ENCODE measurements at regions not wholly inside any gene's neighbourhood (a gene's known extent, or its start where the extent isn't known, plus 50 kb on each side); places are given as distances from the start of the nearest gene placed in this dataset.
"Not testable (repeated sequence)": the region's sequence is repeated elsewhere in the genome, so short reads cannot be mapped to it uniquely, and the experiment has no call there.

GRCh38 chr7:19928247-19928646, 154.8 kb upstream of the TMEM196 start:
- Mint-ChIP-seq H3K4me3 (ENCODE audit: low read depth) (no peak overlapping the region), H3K36me3 (ENCODE audit: low read depth) (no peaks in the 10 kb centered on the region), H3K27ac (no peak overlapping the region), H3K4me1 (ENCODE audit: low read depth) (peaks cover 3% of the 10 kb centered on the region), H3K9me3 (peaks cover 4% of the 10 kb centered on the region), H3K27me3 (ENCODE audit: low read depth) (no peaks in the 10 kb centered on the region)
- intact Hi-C loops (cut with micrococcal nuclease): no loop called here
- DNase-seq (ENCODE audit: low spot score): no peak

- DNase-seq (ENCODE audit: low spot score): no peak
- no peaks in the 10 kb centered on the region for H3K27me3 Mint-ChIP-seq (ENCODE audit: low read depth)
- H3K4me1 Mint-ChIP-seq (ENCODE audit: low read depth): no peaks in the 10 kb centered on the region
- H3K36me3 Mint-ChIP-seq (ENCODE audit: low read depth): no peaks in the 10 kb centered on the region
- H3K4me3 Mint-ChIP-seq (ENCODE audit: low read depth): no peak overlapping the region
- no peaks in the 10 kb centered on the region for H3K9me3 Mint-ChIP-seq
- H3K27ac Mint-ChIP-seq: no peak overlapping the region
- intact Hi-C loops (cut with micrococcal nuclease): no loop called here
These were observed 147.3 kb upstream of the TMEM196 start for GRCh38 chr7:19920705-19921104.

DNA sequence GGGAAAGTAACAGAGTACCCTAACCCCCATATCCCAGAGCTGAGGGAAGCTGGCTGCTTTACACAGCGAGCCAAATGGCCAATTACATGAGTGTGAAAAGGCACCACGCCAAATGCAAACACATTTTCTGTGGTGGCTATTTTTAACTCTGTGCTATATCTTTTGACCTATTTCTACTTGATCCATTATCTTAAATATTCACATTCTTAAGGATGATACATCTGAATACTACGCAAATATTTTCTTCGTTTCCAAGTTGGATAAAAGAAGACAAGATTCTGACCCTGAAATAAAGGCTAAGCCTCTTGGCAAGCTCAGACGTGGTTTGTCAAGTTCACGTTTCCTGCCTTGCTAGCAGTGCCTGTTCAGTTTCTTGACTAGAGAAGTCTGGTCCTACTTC, 146.7 kb upstream of the TMEM196 start:
- intact Hi-C loops (cut with micrococcal nuclease): no loop called here
- H3K4me1 Mint-ChIP-seq (ENCODE audit: low read depth): no peaks in the 10 kb centered on the region
- no peak for DNase-seq (ENCODE audit: low spot score)
- no peaks in the 10 kb centered on the region for H3K9me3 Mint-ChIP-seq
- no peaks in the 10 kb centered on the region for H3K27me3 Mint-ChIP-seq (ENCODE audit: low read depth)
- no peak overlapping the region for H3K4me3 Mint-ChIP-seq (ENCODE audit: low read depth)
- no peaks in the 10 kb centered on the region for H3K36me3 Mint-ChIP-seq (ENCODE audit: low read depth)
- no peak overlapping the region for H3K27ac Mint-ChIP-seq

DNA sequence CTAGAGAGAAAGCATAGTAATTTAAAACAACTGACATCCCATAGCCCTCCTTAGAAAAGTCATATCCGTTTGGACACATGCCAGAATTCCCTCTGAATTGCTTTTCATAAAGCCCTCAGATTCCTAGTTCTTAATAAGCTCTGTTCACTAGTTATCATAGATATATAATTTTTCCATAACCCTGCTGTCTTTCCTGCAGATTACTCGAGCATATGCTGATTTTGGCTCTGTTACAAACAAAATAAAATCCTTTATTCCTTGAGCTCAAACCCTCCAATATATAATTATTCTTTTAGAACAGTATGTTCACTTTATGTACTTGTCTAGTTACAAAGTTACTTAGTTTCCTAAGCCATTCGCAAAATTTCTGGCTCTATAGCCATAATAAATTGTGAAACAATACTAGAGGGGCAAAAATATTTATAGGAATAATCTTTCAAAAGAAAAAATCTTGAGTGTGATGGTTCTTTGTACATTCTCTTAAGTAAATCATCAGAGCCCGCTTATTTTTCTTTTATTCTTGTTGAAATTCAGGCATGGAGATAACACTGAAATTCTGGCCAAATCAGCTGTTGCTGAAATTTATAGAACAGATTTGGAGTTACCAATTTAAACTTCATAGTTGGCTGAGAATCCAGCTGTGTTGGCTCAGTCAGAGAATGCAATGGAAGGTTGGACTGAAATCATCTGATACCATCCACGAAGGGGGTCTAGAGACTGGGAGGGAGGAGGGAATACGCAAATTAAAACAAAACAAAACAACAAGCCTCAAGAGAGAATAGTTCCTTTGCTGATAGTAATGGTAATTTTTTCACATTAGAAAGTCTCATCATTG, 146.1 kb upstream of the TMEM196 start:
- intact Hi-C loops (cut with micrococcal nuclease): no loop called here
- no peaks in the 10 kb centered on the region for H3K27me3 Mint-ChIP-seq (ENCODE audit: low read depth)
- DNase-seq (ENCODE audit: low spot score): no peak
- H3K27ac Mint-ChIP-seq: no peak overlapping the region
- H3K9me3 Mint-ChIP-seq: no peaks in the 10 kb centered on the region
- no peaks in the 10 kb centered on the region for H3K4me1 Mint-ChIP-seq (ENCODE audit: low read depth)
- H3K36me3 Mint-ChIP-seq (ENCODE audit: low read depth): no peaks in the 10 kb centered on the region
- H3K4me3 Mint-ChIP-seq (ENCODE audit: low read depth): no peak overlapping the region

GRCh38 chr7:19916046-19916445, 142.6 kb upstream of the TMEM196 start:
- no peaks in the 10 kb centered on the region for H3K27me3 Mint-ChIP-seq (ENCODE audit: low read depth)
- H3K27ac Mint-ChIP-seq: no peak overlapping the region
- H3K4me3 Mint-ChIP-seq (ENCODE audit: low read depth): no peak overlapping the region
- no peak for DNase-seq (ENCODE audit: low spot score)
- intact Hi-C loops (cut with micrococcal nuclease): no loop called here
- H3K36me3 Mint-ChIP-seq (ENCODE audit: low read depth): no peaks in the 10 kb centered on the region
- no peaks in the 10 kb centered on the region for H3K4me1 Mint-ChIP-seq (ENCODE audit: low read depth)
- H3K9me3 Mint-ChIP-seq: no peaks in the 10 kb centered on the region

- H3K4me1 Mint-ChIP-seq (ENCODE audit: low read depth): no peaks in the 10 kb centered on the region
- H3K27ac Mint-ChIP-seq: no peak overlapping the region
- H3K36me3 Mint-ChIP-seq (ENCODE audit: low read depth): no peaks in the 10 kb centered on the region
- H3K27me3 Mint-ChIP-seq (ENCODE audit: low read depth): no peaks in the 10 kb centered on the region
- intact Hi-C loops (cut with micrococcal nuclease): no loop called here
- no peak for DNase-seq (ENCODE audit: low spot score)
- no peak overlapping the region for H3K4me3 Mint-ChIP-seq (ENCODE audit: low read depth)
- no peaks in the 10 kb centered on the region for H3K9me3 Mint-ChIP-seq
These were observed 142.2 kb upstream of the TMEM196 start for GRCh38 chr7:19915596-19915995.

DNA sequence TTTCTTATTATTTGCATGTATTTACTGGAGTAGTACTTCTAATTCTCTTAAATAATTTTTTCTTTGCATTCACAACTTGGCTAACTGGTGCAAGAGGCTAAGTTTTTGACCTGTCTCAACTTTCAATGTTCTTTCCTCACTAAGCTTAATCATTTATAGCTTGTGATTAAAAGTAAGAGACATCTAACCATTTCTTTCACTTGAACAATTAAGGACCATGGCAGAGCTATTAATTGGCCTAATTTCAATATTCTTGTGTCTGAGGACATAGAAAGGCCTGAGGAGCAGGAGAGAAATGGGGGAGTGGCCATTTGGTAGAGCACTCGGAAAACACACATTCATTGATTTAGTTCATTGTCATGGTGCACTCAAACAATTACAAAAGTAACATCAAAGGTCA, 141.4 kb upstream of the TMEM196 start:
- H3K9me3 Mint-ChIP-seq: no peaks in the 10 kb centered on the region
- no peaks in the 10 kb centered on the region for H3K36me3 Mint-ChIP-seq (ENCODE audit: low read depth)
- intact Hi-C loops (cut with micrococcal nuclease): no loop called here
- no peaks in the 10 kb centered on the region for H3K27me3 Mint-ChIP-seq (ENCODE audit: low read depth)
- no peak for DNase-seq (ENCODE audit: low spot score)
- no peak overlapping the region for H3K4me3 Mint-ChIP-seq (ENCODE audit: low read depth)
- no peak overlapping the region for H3K27ac Mint-ChIP-seq
- no peaks in the 10 kb centered on the region for H3K4me1 Mint-ChIP-seq (ENCODE audit: low read depth)

GRCh38 chr7:19900118-19900517, 126.7 kb upstream of the TMEM196 start:
- peaks cover 20% of the 10 kb centered on the region for H3K9me3 Mint-ChIP-seq
- H3K27me3 Mint-ChIP-seq (ENCODE audit: low read depth): no peaks in the 10 kb centered on the region

GRCh38 chr7:19899529-19899928, 126.1 kb upstream of the TMEM196 start:
- no peak overlapping the region for H3K4me3 Mint-ChIP-seq (ENCODE audit: low read depth)
- no peaks in the 10 kb centered on the region for H3K27me3 Mint-ChIP-seq (ENCODE audit: low read depth)
- H3K9me3 Mint-ChIP-seq: peaks cover 16% of the 10 kb centered on the region

More at GRCh38 chr7:19900118-19900517, 126.7 kb upstream of the TMEM196 start:
- no peak for DNase-seq (ENCODE audit: low spot score)
- intact Hi-C loops (cut with micrococcal nuclease): no loop called here
- no peak overlapping the region for H3K4me3 Mint-ChIP-seq (ENCODE audit: low read depth)
- H3K4me1 Mint-ChIP-seq (ENCODE audit: low read depth): no peaks in the 10 kb centered on the region
- H3K36me3 Mint-ChIP-seq (ENCODE audit: low read depth): no peaks in the 10 kb centered on the region
- H3K27ac Mint-ChIP-seq: no peak overlapping the region

DNA sequence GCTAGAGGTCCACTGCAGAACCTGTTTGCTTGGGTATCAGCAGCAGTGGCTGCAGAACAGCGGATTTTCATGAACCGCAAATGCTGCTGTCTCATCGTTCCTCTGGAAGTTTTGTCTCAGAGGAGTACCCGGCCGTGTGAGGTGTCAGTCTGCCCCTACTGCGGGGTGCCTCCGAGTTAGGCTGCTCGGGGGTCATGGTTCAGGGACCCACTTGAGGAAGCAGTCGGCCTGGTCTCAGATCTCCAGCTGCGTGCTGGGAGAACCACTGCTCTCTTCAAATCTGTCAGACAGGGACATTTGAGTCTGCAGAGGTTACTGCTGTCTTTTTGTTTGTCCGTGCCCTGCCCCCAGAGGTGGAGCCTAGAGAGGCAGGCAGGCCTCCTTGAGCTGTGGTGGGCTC, 109.5 kb upstream of the TMEM196 start:
- not testable (repeated sequence) for H3K27ac Mint-ChIP-seq

More at GRCh38 chr7:19899529-19899928, 126.1 kb upstream of the TMEM196 start:
- intact Hi-C loops (cut with micrococcal nuclease): no loop called here
- DNase-seq (ENCODE audit: low spot score): no peak
- H3K27ac Mint-ChIP-seq: no peak overlapping the region
- no peaks in the 10 kb centered on the region for H3K36me3 Mint-ChIP-seq (ENCODE audit: low read depth)
- no peaks in the 10 kb centered on the region for H3K4me1 Mint-ChIP-seq (ENCODE audit: low read depth)

GRCh38 chr7:19872094-19872493, 98.7 kb upstream of the TMEM196 start:
- H3K4me1 Mint-ChIP-seq (ENCODE audit: low read depth): no peaks in the 10 kb centered on the region
- no peaks in the 10 kb centered on the region for H3K27me3 Mint-ChIP-seq (ENCODE audit: low read depth)
- no peaks in the 10 kb centered on the region for H3K36me3 Mint-ChIP-seq (ENCODE audit: low read depth)
- H3K9me3 Mint-ChIP-seq: no peaks in the 10 kb centered on the region
- intact Hi-C loops (cut with micrococcal nuclease): no loop called here
- H3K4me3 Mint-ChIP-seq (ENCODE audit: low read depth): no peak overlapping the region
- no peak for DNase-seq (ENCODE audit: low spot score)
- no peak overlapping the region for H3K27ac Mint-ChIP-seq

More for the DNA sequence above, 109.5 kb upstream of the TMEM196 start:
- intact Hi-C loops (cut with micrococcal nuclease); H3K4me1 Mint-ChIP-seq (ENCODE audit: low read depth); H3K27me3 Mint-ChIP-seq (ENCODE audit: low read depth); H3K4me3 Mint-ChIP-seq (ENCODE audit: low read depth); H3K36me3 Mint-ChIP-seq (ENCODE audit: low read depth); DNase-seq (ENCODE audit: low spot score): not testable (repeated sequence)
- peaks cover 32% of the 10 kb centered on the region for H3K9me3 Mint-ChIP-seq

DNA sequence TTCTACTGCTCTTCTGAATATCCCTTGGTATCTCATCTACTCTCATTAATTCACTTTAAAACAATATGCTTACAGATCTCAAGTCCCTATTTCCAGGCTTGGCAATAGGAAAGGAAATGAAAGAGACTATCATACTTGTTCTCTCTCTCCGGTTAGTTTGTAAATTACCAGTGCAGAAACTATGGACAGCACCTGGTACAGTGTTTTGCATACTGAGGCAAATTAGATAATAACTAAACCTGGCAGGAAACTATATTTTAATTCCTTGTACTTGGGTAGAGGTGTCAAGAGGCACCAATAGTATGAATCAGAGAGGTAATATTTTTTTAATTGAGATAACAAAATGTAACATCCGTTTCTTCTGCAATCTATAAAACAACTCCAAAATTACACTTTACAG, 97.7 kb upstream of the TMEM196 start:
- H3K36me3 Mint-ChIP-seq (ENCODE audit: low read depth): no peaks in the 10 kb centered on the region
- no peaks in the 10 kb centered on the region for H3K9me3 Mint-ChIP-seq
- no peaks in the 10 kb centered on the region for H3K27me3 Mint-ChIP-seq (ENCODE audit: low read depth)
- no peak for DNase-seq (ENCODE audit: low spot score)
- intact Hi-C loops (cut with micrococcal nuclease): no loop called here
- no peak overlapping the region for H3K27ac Mint-ChIP-seq
- no peak overlapping the region for H3K4me3 Mint-ChIP-seq (ENCODE audit: low read depth)
- H3K4me1 Mint-ChIP-seq (ENCODE audit: low read depth): no peaks in the 10 kb centered on the region

DNA sequence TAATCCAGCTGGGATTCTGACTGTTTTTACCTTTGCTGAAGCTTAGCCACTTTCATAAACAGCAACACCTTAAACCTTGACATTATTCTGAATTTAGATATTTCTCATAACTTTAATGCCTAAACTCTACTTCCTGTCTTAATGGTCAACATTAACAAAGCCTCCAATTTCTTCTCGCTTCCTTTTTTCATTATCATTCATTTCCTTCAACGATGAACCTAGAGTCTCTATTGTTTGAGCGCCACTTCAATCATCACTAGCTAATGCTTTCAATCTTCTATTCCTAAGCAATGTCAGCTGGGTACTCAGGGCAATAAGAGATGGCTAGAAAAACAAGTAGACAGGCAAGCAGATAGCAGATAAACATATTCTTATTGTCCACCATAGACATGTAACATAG, 96.6 kb upstream of the TMEM196 start:
- intact Hi-C loops (cut with micrococcal nuclease): no loop called here
- no peaks in the 10 kb centered on the region for H3K9me3 Mint-ChIP-seq
- H3K27ac Mint-ChIP-seq: no peak overlapping the region
- no peak for DNase-seq (ENCODE audit: low spot score)
- H3K27me3 Mint-ChIP-seq (ENCODE audit: low read depth): no peaks in the 10 kb centered on the region
- H3K36me3 Mint-ChIP-seq (ENCODE audit: low read depth): no peaks in the 10 kb centered on the region
- no peak overlapping the region for H3K4me3 Mint-ChIP-seq (ENCODE audit: low read depth)
- H3K4me1 Mint-ChIP-seq (ENCODE audit: low read depth): no peaks in the 10 kb centered on the region
